GM23338 (cell line): ENCODE measurements at regions not wholly inside any gene's neighbourhood (a gene's known extent, or its start where the extent isn't known, plus 50 kb on each side); places are given as distances from the start of the nearest gene placed in this dataset.

Source experiments
- ATAC-seq: fragments of 200-7000 bp; cut with Tn5 transposase; 3 replicates; pipeline ENCODE4 v1.9.1; 2020
- DNase-seq: peaks from one replicate; pipeline ENCODE4 v3.0.0-alpha.2; 2015; ENCODE audit warnings: low spot score
- H2AFZ ChIP-seq: fragments of 200-600 bp; sonication (generic); 2 replicates; pipeline ENCODE4 v1.8.0; 2016; ENCODE audit warnings: antibody characterized with exemption, mild to moderate bottlenecking, moderate library complexity
- H3F3A ChIP-seq: fragments of 200-600 bp; sonication (generic); replicated peaks from 2 replicates; pipeline ENCODE4 v1.8.0; 2017; ENCODE audit warnings: antibody characterized with exemption, mixed run types, low read depth
- H3K27ac ChIP-seq: fragments of 200-600 bp; sonication (generic); 2 replicates; pipeline ENCODE4 v1.6.1; 2016; ENCODE audit warnings: low read depth
- H3K27me3 ChIP-seq: fragments of 200-600 bp; sonication (generic); 2 replicates; pipeline ENCODE4 v1.8.0; 2016; ENCODE audit warnings: mild to moderate bottlenecking, mixed run types, moderate library complexity; ENCODE audit not compliant: insufficient read depth
- H3K36me3 ChIP-seq: fragments of 200-600 bp; sonication (generic); 2 replicates; pipeline ENCODE4 v1.8.0; 2016; ENCODE audit warnings: mild to moderate bottlenecking; ENCODE audit not compliant: insufficient read depth
- H3K4me1 ChIP-seq: fragments of 200-600 bp; sonication (generic); 2 replicates; pipeline ENCODE4 v1.8.0; 2016; ENCODE audit warnings: mild to moderate bottlenecking, moderate library complexity; ENCODE audit not compliant: insufficient read depth
- H3K4me2 ChIP-seq: fragments of 200-600 bp; sonication (generic); 2 replicates; pipeline ENCODE4 v1.7.1; 2017; ENCODE audit warnings: mixed run types
- H3K4me3 ChIP-seq: fragments of 200-600 bp; sonication (generic); 2 replicates; pipeline ENCODE4 v1.6.1; 2016; ENCODE audit warnings: mixed run types
- H3K79me2 ChIP-seq: fragments of 200-600 bp; sonication (generic); replicated peaks from 2 replicates; pipeline ENCODE4 v1.8.0; 2017; ENCODE audit warnings: mild to moderate bottlenecking; ENCODE audit not compliant: insufficient read depth
- H3K9me2 ChIP-seq: fragments of 200-600 bp; sonication (generic); 2 replicates; pipeline ENCODE4 v1.8.0; 2017; ENCODE audit not compliant: insufficient read depth
- H4K20me1 ChIP-seq: fragments of 200-600 bp; sonication (generic); replicated peaks from 2 replicates; pipeline ENCODE4 v1.8.0; 2017; ENCODE audit warnings: mild to moderate bottlenecking; ENCODE audit not compliant: insufficient read depth
- H3K27ac Mint-ChIP-seq: 2 replicates; pipeline ENCODE4 v1.8.0; 2020; ENCODE audit warnings: inconsistent platforms, mild to moderate bottlenecking, moderate library complexity, mixed read lengths
- H3K27me3 Mint-ChIP-seq: 3 replicates; pipeline ENCODE4 v1.8.0; 2022; ENCODE audit warnings: low read depth, mild to moderate bottlenecking, moderate library complexity, mixed read lengths, inconsistent platforms; ENCODE audit not compliant: insufficient read depth, poor library complexity
- H3K36me3 Mint-ChIP-seq: 3 replicates; pipeline ENCODE4 v1.8.0; 2021; ENCODE audit warnings: low read depth, mild to moderate bottlenecking, inconsistent platforms, moderate library complexity, mixed read lengths
- H3K4me1 Mint-ChIP-seq: 3 replicates; pipeline ENCODE4 v1.8.0; 2020; ENCODE audit warnings: mild to moderate bottlenecking, inconsistent platforms, mixed read lengths
- H3K4me3 Mint-ChIP-seq: 3 replicates; pipeline ENCODE4 v1.8.0; 2021; ENCODE audit warnings: moderate library complexity, mild to moderate bottlenecking, inconsistent platforms, mixed read lengths
- H3K9me3 Mint-ChIP-seq: 3 replicates; pipeline ENCODE4 v1.8.0; 2020; ENCODE audit warnings: moderate library complexity, mild to moderate bottlenecking, inconsistent platforms, mixed read lengths
- CREB1 ChIP-seq: fragments of 250-450 bp; sonication (Bioruptor Pico); IDR thresholded peaks from 2 replicates; pipeline ENCODE4 v1.5.0; 2020; ENCODE audit warnings: low read depth, mild to moderate bottlenecking, moderate library complexity
- EZH2 ChIP-seq: fragments of 200-600 bp; sonication (generic); IDR thresholded peaks from one replicate; pipeline ENCODE4 v1.8.0; 2017; ENCODE audit warnings: antibody characterized with exemption, mild to moderate bottlenecking, low read depth; ENCODE audit not compliant: unreplicated experiment
- EZH2phosphoT487 ChIP-seq: fragments of 200-600 bp; sonication (generic); IDR thresholded peaks from one replicate; pipeline ENCODE4 v1.8.1; 2018; ENCODE audit warnings: antibody characterized with exemption; ENCODE audit not compliant: unreplicated experiment
- JUNB ChIP-seq: IDR thresholded peaks from one replicate; pipeline ENCODE4 v1.6.1; 2016; ENCODE audit warnings: antibody characterized with exemption; ENCODE audit not compliant: unreplicated experiment
- NANOG ChIP-seq: IDR thresholded peaks from 2 replicates; pipeline ENCODE4 v1.6.1; 2016; ENCODE audit warnings: antibody characterized with exemption, borderline replicate concordance
- POLR2AphosphoS5 ChIP-seq: IDR thresholded peaks from 2 replicates; pipeline ENCODE4 v1.6.1; 2016; ENCODE audit warnings: antibody characterized with exemption, low read depth
- STAT1 ChIP-seq: IDR thresholded peaks from one replicate; pipeline ENCODE4 v1.6.1; 2016; ENCODE audit warnings: antibody characterized with exemption; ENCODE audit not compliant: unreplicated experiment
- ZNF114 ChIP-seq: fragments of 250-450 bp; sonication (Bioruptor Pico); IDR thresholded peaks from 2 replicates; pipeline ENCODE4 v1.5.0; 2020; ENCODE audit warnings: mild to moderate bottlenecking, moderate library complexity
- ZNF331 ChIP-seq: fragments of 250-450 bp; sonication (Bioruptor Pico); IDR thresholded peaks from 2 replicates; pipeline ENCODE4 v1.5.0; 2020; ENCODE audit warnings: low read depth, mild to moderate bottlenecking, moderate library complexity
- TF ChIP-seq, protein P1 (sequence below): IDR thresholded peaks from one replicate; pipeline ENCODE4 v1.6.1; 2018; ENCODE audit warnings: antibody characterized with exemption; ENCODE audit not compliant: unreplicated experiment
- TF ChIP-seq, protein P2 (sequence below), 2 experiments: fragments of 200-600 bp in 1 of 2; sonication (generic) in 1 of 2; conservative IDR thresholded peaks; 2 replicates each; pipeline versions ENCODE4 v1.5.1 to v1.6.1; 2016 to 2017; ENCODE audit warnings: antibody characterized with exemption in 2 of 2, low read depth in 2 of 2, mild to moderate bottlenecking in 2 of 2, moderate library complexity in 1 of 2
- TF ChIP-seq, protein P3 (sequence below): fragments of 250-450 bp; sonication (Bioruptor Pico); IDR thresholded peaks from 2 replicates; pipeline ENCODE4 v1.5.0; 2020; ENCODE audit warnings: mild to moderate bottlenecking, moderate library complexity
- TF ChIP-seq, protein P4 (sequence below): IDR thresholded peaks from 2 replicates; pipeline ENCODE4 v1.6.1; 2016; ENCODE audit warnings: antibody characterized with exemption

DNA sequence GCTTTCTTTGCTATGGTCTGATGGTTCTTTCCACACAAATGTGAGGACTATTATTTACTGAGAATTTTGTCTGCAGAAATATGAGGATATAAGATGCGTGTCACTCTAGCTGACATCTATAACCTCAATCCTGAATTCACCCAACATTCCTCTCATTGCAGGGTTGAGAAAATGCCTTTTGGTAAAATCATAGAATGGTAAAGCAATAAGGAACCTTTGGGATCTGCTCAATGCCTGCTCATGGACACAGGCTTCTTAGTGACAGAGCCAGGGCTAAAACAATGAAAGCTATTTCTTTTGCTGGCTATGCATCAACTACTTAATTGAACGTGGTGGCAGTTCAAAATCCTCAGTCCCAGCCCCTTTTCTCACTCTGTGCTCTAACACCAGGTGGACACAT lies 199.6 kb downstream of the GAS1 start:
- ATAC-seq (no peak), DNase-seq (no peak)
- H3F3A ChIP-seq = no peaks in the 10 kb centered on the region
- H4K20me1 ChIP-seq = no peaks in the 10 kb centered on the region
- Mint-ChIP-seq H3K9me3 (no peaks in the 10 kb centered on the region), H3K36me3 (no peaks in the 10 kb centered on the region; the same call in 2 of the 3 replicates), H3K4me3 (no peak overlapping the region), H3K4me1 (no peaks in the 10 kb centered on the region), H3K27me3 (peaks cover 3% of the 10 kb centered on the region), H3K27ac (no peak overlapping the region)
- H3K9me2 ChIP-seq = peaks cover 9% of the 10 kb centered on the region; the same call in 1 of the 2 replicates
- H3K27ac ChIP-seq = no peak overlapping the region
- no peak for TF ChIP-seq ZNF114 (CRISPR knock-in tag)
- TF ChIP-seq STAT1 = no peak
- TF ChIP-seq JUNB = no peak
- TF ChIP-seq, protein P1, sequence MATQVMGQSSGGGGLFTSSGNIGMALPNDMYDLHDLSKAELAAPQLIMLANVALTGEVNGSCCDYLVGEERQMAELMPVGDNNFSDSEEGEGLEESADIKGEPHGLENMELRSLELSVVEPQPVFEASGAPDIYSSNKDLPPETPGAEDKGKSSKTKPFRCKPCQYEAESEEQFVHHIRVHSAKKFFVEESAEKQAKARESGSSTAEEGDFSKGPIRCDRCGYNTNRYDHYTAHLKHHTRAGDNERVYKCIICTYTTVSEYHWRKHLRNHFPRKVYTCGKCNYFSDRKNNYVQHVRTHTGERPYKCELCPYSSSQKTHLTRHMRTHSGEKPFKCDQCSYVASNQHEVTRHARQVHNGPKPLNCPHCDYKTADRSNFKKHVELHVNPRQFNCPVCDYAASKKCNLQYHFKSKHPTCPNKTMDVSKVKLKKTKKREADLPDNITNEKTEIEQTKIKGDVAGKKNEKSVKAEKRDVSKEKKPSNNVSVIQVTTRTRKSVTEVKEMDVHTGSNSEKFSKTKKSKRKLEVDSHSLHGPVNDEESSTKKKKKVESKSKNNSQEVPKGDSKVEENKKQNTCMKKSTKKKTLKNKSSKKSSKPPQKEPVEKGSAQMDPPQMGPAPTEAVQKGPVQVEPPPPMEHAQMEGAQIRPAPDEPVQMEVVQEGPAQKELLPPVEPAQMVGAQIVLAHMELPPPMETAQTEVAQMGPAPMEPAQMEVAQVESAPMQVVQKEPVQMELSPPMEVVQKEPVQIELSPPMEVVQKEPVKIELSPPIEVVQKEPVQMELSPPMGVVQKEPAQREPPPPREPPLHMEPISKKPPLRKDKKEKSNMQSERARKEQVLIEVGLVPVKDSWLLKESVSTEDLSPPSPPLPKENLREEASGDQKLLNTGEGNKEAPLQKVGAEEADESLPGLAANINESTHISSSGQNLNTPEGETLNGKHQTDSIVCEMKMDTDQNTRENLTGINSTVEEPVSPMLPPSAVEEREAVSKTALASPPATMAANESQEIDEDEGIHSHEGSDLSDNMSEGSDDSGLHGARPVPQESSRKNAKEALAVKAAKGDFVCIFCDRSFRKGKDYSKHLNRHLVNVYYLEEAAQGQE = no peak
- TF ChIP-seq NANOG = no peak
- TF ChIP-seq EZH2 = no peak
- TF ChIP-seq ZNF331 = no peak
- no peak for TF ChIP-seq CREB1
- no peak for TF ChIP-seq EZH2phosphoT487
- TF ChIP-seq, protein P2, sequence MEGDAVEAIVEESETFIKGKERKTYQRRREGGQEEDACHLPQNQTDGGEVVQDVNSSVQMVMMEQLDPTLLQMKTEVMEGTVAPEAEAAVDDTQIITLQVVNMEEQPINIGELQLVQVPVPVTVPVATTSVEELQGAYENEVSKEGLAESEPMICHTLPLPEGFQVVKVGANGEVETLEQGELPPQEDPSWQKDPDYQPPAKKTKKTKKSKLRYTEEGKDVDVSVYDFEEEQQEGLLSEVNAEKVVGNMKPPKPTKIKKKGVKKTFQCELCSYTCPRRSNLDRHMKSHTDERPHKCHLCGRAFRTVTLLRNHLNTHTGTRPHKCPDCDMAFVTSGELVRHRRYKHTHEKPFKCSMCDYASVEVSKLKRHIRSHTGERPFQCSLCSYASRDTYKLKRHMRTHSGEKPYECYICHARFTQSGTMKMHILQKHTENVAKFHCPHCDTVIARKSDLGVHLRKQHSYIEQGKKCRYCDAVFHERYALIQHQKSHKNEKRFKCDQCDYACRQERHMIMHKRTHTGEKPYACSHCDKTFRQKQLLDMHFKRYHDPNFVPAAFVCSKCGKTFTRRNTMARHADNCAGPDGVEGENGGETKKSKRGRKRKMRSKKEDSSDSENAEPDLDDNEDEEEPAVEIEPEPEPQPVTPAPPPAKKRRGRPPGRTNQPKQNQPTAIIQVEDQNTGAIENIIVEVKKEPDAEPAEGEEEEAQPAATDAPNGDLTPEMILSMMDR (conservative IDR thresholded peaks at IDR 0.05; ENCODE audit: low read depth in 2 of 2) = no peak
- TF ChIP-seq, protein P3, sequence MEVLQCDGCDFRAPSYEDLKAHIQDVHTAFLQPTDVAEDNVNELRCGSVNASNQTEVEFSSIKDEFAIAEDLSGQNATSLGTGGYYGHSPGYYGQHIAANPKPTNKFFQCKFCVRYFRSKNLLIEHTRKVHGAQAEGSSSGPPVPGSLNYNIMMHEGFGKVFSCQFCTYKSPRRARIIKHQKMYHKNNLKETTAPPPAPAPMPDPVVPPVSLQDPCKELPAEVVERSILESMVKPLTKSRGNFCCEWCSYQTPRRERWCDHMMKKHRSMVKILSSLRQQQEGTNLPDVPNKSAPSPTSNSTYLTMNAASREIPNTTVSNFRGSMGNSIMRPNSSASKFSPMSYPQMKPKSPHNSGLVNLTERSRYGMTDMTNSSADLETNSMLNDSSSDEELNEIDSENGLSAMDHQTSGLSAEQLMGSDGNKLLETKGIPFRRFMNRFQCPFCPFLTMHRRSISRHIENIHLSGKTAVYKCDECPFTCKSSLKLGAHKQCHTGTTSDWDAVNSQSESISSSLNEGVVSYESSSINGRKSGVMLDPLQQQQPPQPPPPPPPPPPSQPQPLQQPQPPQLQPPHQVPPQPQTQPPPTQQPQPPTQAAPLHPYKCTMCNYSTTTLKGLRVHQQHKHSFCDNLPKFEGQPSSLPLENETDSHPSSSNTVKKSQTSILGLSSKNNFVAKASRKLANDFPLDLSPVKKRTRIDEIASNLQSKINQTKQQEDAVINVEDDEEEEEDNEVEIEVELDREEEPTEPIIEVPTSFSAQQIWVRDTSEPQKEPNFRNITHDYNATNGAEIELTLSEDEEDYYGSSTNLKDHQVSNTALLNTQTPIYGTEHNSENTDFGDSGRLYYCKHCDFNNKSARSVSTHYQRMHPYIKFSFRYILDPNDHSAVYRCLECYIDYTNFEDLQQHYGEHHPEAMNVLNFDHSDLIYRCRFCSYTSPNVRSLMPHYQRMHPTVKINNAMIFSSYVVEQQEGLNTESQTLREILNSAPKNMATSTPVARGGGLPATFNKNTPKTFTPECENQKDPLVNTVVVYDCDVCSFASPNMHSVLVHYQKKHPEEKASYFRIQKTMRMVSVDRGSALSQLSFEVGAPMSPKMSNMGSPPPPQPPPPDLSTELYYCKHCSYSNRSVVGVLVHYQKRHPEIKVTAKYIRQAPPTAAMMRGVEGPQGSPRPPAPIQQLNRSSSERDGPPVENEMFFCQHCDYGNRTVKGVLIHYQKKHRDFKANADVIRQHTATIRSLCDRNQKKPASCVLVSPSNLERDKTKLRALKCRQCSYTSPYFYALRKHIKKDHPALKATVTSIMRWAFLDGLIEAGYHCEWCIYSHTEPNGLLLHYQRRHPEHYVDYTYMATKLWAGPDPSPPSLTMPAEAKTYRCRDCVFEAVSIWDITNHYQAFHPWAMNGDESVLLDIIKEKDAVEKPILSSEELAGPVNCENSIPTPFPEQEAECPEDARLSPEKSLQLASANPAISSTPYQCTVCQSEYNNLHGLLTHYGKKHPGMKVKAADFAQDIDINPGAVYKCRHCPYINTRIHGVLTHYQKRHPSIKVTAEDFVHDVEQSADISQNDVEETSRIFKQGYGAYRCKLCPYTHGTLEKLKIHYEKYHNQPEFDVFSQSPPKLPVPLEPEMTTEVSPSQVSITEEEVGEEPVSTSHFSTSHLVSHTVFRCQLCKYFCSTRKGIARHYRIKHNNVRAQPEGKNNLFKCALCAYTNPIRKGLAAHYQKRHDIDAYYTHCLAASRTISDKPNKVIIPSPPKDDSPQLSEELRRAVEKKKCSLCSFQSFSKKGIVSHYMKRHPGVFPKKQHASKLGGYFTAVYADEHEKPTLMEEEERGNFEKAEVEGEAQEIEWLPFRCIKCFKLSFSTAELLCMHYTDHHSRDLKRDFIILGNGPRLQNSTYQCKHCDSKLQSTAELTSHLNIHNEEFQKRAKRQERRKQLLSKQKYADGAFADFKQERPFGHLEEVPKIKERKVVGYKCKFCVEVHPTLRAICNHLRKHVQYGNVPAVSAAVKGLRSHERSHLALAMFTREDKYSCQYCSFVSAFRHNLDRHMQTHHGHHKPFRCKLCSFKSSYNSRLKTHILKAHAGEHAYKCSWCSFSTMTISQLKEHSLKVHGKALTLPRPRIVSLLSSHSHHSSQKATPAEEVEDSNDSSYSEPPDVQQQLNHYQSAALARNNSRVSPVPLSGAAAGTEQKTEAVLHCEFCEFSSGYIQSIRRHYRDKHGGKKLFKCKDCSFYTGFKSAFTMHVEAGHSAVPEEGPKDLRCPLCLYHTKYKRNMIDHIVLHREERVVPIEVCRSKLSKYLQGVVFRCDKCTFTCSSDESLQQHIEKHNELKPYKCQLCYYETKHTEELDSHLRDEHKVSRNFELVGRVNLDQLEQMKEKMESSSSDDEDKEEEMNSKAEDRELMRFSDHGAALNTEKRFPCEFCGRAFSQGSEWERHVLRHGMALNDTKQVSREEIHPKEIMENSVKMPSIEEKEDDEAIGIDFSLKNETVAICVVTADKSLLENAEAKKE (CRISPR knock-in tag) = no peak
- TF ChIP-seq, protein P4, sequence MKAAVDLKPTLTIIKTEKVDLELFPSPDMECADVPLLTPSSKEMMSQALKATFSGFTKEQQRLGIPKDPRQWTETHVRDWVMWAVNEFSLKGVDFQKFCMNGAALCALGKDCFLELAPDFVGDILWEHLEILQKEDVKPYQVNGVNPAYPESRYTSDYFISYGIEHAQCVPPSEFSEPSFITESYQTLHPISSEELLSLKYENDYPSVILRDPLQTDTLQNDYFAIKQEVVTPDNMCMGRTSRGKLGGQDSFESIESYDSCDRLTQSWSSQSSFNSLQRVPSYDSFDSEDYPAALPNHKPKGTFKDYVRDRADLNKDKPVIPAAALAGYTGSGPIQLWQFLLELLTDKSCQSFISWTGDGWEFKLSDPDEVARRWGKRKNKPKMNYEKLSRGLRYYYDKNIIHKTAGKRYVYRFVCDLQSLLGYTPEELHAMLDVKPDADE = no peak
- TF ChIP-seq POLR2AphosphoS5 = no peak
- no peaks in the 10 kb centered on the region for H3K4me1 ChIP-seq
- H3K4me3 ChIP-seq = no peak overlapping the region
- no peaks in the 10 kb centered on the region for H3K36me3 ChIP-seq
- no peak overlapping the region; the same call in 1 of the 2 replicates for H2AFZ ChIP-seq
- no peaks in the 10 kb centered on the region for H3K79me2 ChIP-seq
- H3K4me2 ChIP-seq = no peak overlapping the region
- H3K27me3 ChIP-seq = no peaks in the 10 kb centered on the region
